ENCODE measurements at regions not wholly inside any gene's neighbourhood (a gene's known extent, or its start where the extent isn't known, plus 50 kb on each side); places are given as distances from the start of the nearest gene placed in this dataset.

- TF ChIP-seq MAX (IDR thresholded peaks at IDR 0.05), result no peak
- no peak for TF ChIP-seq POLR2AphosphoS5 (IDR thresholded peaks at IDR 0.05; ENCODE audit: low read depth, low read length)
- no peak for TF ChIP-seq FOSL1 (IDR thresholded peaks at IDR 0.05; ENCODE audit: low read depth)
These were observed 126.8 kb downstream of the MTRR start (continued) for GRCh38 chr5:7995688-7996294.

- no TSS peak for BruUV-seq (replicated peaks)
- CTCF ChIA-PET, result no interaction called here
- H3K27ac ChIP-seq (ENCODE audit: low read depth, low read length), result no peak overlapping the region
- H3K4me1 ChIP-seq (ENCODE audit: control insufficient read depth in 1 of 2, insufficient read depth in 2 of 2, low read length in 2 of 2), result no peaks in the 10 kb centered on the region
- no peak overlapping the region for H3K4me2 ChIP-seq (ENCODE audit: low read length)
- DNase-seq (ENCODE audit: low read depth, low spot score), result no peak
- no peak for ATAC-seq
- H3K9ac ChIP-seq (ENCODE audit: low read length), result no peak overlapping the region
- H3K79me2 ChIP-seq (ENCODE audit: insufficient read depth, low read length), result no peaks in the 10 kb centered on the region
- H3K9me2 ChIP-seq (ENCODE audit: insufficient read depth), result no peaks in the 10 kb centered on the region
- H4K20me1 ChIP-seq (ENCODE audit: insufficient read depth), result no peaks in the 10 kb centered on the region
- no peak overlapping the region for H3K4me3 ChIP-seq (replicated peaks in 1 of 2; ENCODE audit: low read depth in 1 of 2, low read length in 2 of 2)
- no peaks in the 10 kb centered on the region; a peak in 1 of 4 replicates for H3K9me3 ChIP-seq (ENCODE audit: control insufficient read depth in 1 of 2, insufficient read depth in 1 of 2, low read depth in 1 of 2, low read length in 2 of 2)
- TF ChIP-seq ATF3 (IDR thresholded peaks at IDR 0.05) (no peak), MAX (IDR thresholded peaks at IDR 0.05) (no peak), ZNF274 (IDR thresholded peaks at IDR 0.05; ENCODE audit: low read depth, low read length) (no peak), ZBTB33 (IDR thresholded peaks at IDR 0.05; ENCODE audit: extremely low read depth, insufficient replicate concordance, low read length) (no peak), TCF7L2 (IDR thresholded peaks at IDR 0.05; ENCODE audit: borderline replicate concordance, extremely low read depth, insufficient read depth, insufficient read length) (no peak), POLR2A (IDR thresholded peaks at IDR 0.05; ENCODE audit: borderline replicate concordance, extremely low read depth, insufficient read depth, insufficient read length) (no peak), ZFX (IDR thresholded peaks at IDR 0.05) (no peak), FOSL1 (IDR thresholded peaks at IDR 0.05; ENCODE audit: low read depth) (no peak), YY1 (IDR thresholded peaks at IDR 0.05; ENCODE audit: extremely low read depth, insufficient replicate concordance, low read depth, low read length) (no peak), EGR1 (IDR thresholded peaks at IDR 0.05; ENCODE audit: low read depth) (no peak)
- POLR2A ChIA-PET, result no interaction called here
- intact Hi-C loops (cut with micrococcal nuclease), result no loop called here
- RAD21 ChIA-PET (ENCODE audit: low non-redundant PET in 1 of 2, low total read pairs in 2 of 2, uncharacterized antibody in 2 of 2, unreplicated experiment in 2 of 2), result no interaction called here
- H3K27me3 ChIP-seq (ENCODE audit: insufficient read depth, low read length), result no peaks in the 10 kb centered on the region
- H3K36me3 ChIP-seq (ENCODE audit: control insufficient read depth in 1 of 2, insufficient read depth in 2 of 2, low read length in 2 of 2), result no peaks in the 10 kb centered on the region
- H2AFZ ChIP-seq (ENCODE audit: low read depth, low read length, poor library complexity, severe bottlenecking), result no peak overlapping the region
These were observed 136.5 kb downstream of the MTRR start for GRCh38 chr5:8005416-8005815.
